GM18909 (cell line): ENCODE measurements at regions not wholly inside any gene's neighbourhood (a gene's known extent, or its start where the extent isn't known, plus 50 kb on each side); places are given as distances from the start of the nearest gene placed in this dataset.
"Not testable (repeated sequence)": the region's sequence is repeated elsewhere in the genome, so short reads cannot be mapped to it uniquely, and the experiment has no call there.

Experiments
- ATAC-seq: cut with Tn5 transposase; IDR thresholded peaks from one replicate; pipeline ENCODE4 v1.9.1; 2021; ENCODE audit warnings: mild to moderate bottlenecking; ENCODE audit not compliant: unreplicated experiment, poor library complexity

DNA sequence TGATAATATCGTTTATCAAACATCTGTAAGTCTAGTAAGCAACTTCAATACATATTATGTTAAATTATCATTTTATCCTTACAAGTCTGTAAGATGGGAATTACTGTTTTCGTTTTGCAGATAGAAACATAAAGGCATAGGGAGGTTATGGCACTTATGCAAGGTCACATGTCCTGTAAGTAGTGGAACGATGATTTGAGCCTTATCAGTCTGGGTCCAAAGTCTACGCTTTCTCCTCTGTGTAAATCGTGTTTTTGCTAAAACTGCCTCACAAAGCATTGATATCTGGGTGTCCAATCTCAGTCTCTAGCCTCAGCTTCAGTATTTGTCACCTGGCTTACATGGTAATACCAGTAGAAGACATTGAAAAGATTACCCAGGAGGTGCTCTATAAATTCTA is 174.9 kb upstream of the RASSF8 start:
- no peak for ATAC-seq

GRCh38 chr12:25784669-25785068 is 173.8 kb upstream of the RASSF8 start:
- ATAC-seq: no peak

GRCh38 chr12:25785134-25785533 is 173.3 kb upstream of the RASSF8 start:
- ATAC-seq: no peak

DNA sequence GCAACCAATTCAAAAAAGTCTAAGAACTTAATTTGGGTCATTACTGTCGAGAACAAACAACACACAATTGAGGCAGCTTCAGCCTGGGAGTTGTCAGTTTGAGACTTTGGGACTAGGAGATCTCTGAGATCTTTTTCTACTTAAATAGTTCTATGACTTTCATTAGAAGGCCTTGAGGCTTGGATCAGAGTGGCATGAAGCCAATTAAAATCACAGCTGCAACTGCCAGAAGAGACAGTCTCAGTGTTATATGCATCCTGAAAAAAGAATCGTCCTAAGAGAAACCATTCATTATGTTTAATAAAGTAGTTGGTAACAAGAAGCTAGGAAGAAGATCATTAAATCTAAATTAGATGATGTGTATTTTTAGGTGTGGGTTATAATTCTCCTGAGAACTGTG is 170.8 kb upstream of the RASSF8 start:
- no peak for ATAC-seq

- ATAC-seq: no peak
Observed at GRCh38 chr12:25788707-25789442, 169.6 kb upstream of the RASSF8 start.

DNA sequence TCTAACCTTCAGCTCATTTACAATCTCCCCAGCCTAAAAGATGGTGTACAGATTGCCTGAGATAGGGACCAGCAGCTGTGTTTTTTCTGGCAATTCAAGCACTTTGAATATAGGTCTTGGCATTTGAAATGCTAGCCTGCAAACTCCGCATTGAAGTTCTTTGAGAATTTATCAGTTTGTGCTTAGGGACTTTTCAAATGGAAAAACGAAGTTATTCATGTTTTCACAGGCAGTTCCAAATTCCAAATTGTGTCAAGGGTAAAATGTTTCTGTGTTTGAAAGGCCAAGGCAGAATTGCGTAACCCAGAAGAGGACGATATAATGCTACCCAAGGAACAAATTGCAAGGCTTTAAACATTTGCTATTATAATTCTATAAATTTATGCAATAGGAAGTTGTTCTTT is 168.9 kb upstream of the RASSF8 start:
- ATAC-seq: no peak

- ATAC-seq: no peak
Observed at GRCh38 chr12:25792031-25792430, 166.5 kb upstream of the RASSF8 start.

- ATAC-seq: no peak
Observed at GRCh38 chr12:25793196-25793595, 165.3 kb upstream of the RASSF8 start.

- no peak for ATAC-seq
Observed at GRCh38 chr12:25794571-25794970, 163.9 kb upstream of the RASSF8 start.

DNA sequence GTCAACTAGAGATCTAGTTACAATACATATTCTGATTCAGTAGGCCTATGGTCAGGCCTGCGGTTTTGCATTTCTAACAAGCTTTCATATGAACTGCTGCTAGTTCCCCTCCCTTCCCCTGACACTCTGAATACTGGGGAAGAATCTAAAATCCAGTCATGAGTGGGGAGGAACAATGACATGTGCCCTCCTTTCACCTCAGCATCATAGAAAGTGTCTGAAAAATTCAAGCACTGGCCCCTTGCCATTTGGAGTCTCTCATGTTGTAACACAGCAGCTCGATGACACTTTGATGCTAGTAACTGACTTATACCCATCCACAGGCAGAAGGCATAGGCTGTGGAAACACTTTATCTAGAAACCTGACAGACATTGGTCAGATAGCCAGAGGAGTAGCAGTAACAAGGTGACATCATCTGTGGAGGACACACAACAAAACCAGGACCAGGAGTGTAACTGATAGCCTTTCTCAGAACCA is 161.9 kb upstream of the RASSF8 start:
- ATAC-seq: no peak

- ATAC-seq: no peak
Observed at GRCh38 chr12:25797386-25797785, 161.1 kb upstream of the RASSF8 start.

DNA sequence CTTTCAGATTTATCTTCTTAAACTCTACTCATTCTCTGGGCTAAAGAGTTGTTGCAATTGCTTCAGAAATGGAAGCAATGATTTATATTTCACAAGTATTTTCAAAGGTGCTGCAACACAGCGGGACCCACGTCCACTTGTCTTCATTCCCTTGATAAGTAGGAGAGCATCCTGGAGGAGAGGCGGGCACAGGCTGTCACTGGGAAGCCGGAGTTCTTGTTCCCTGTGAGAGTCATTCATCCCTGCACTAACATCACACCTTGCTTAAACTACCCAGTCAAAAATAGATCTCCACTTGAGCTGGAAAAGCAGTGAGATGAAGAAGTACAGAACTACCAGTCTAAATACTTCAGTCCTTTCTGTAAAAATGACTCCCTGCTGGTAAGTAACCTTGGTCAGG is 160.5 kb upstream of the RASSF8 start:
- no peak for ATAC-seq

- ATAC-seq: no peak
Observed at GRCh38 chr12:25800101-25800500, 158.4 kb upstream of the RASSF8 start.

GRCh38 chr12:25801734-25802133 is 156.7 kb upstream of the RASSF8 start:
- ATAC-seq: no peak

DNA sequence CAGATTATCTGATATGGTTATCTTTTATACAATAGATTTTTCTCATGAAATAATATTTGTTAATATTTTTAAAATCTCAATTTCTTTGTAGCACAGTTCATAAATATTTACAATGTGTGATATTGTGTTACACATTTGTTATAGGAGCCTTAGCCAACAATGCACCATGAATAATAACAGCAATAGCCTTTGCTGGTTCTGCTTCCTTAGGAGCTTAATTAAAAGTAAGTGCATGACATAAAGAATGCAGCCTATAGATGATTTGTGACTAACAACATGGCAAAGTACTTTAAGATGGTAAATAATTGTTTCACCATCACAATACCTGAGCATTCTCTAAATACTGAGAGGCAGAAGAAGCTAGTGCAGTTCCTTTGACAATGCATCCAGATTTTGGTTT is 156.3 kb upstream of the RASSF8 start:
- ATAC-seq: no peak

DNA sequence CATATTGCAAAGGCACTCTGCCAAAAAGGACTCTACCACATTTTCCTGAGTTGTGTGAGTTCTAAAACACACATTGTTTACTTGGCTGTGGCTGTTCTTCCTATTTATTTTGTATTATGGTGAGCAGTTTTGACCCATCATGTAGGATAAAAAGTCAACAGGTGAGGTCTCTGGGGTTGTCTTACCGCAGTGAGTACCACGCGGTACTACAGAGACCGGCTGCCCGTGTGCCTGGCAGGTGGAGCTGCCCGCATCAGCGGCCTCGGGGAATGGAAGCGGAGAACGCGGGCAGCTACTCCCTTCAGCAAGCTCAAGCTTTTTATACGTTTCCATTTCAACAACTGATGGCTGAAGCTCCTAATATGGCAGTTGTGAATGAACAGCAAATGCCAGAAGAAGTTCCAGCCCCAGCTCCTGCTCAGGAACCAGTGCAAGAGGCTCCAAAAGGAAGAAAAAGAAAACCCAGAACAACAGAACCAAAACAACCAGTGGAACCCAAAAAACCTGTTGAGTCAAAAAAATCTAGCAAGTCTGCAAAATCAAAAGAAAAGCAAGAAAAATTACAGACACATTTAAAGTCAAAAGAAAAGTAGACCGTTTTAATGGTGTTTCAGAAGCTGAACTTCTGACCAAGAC is 155.3 kb upstream of the RASSF8 start:
- not testable (repeated sequence) for ATAC-seq

DNA sequence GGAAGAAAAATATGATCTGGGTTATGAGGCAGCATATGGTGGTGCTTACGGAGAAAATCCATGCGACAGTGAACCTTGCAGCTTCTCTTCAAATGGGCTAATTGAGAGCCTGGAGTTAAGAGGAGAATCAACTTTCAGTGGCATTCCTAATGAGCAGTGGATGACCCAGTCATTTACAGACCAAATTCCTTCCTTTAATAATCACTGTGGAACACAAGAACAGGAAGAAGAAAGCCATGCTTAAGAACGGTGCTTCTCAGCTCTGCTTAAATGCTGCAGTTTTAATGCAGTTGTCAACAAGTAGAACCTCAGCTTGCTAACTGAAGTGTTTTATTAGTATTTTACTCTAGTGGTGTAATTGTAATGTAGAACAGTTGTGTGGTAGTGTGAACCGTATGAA is 154.2 kb upstream of the RASSF8 start:
- not testable (repeated sequence) for ATAC-seq

DNA sequence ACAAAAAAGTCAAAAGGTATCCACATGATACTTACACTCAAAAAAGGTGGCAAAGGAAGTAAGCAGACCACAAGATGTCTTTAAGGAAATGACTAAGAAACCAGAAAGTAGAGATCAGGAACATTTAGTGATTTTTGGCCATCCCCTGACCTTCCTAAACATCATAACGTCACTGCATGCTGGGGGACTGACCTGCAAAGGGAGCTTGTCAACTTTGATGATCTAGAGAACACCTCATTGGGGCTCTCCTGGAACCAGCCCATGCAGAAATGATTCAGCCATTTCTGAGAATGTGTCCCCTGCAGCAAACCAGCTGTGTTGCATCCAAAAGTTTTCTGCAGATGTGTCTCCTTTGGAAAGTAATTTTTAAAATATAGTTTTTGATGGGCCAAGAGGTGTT is 152.2 kb upstream of the RASSF8 start:
- no peak for ATAC-seq

DNA sequence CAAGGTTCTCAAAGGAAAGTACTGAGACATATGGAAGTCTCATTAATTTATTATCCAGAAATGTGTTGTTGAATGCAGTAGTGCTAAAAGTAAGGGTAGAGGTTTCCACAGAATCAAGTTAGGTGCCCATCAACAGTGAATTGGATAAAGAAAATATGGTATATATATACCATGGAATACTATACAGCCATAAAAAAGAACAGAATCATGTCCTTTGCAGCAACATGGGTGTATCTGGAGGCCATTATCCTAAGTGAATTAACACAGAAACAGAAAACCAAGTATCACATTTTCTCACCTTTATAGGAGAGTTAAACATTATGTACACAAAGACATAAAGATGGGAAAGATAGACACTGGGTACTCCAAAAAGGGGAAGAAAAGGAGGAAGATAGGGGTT is 149.9 kb upstream of the RASSF8 start:
- no peak for ATAC-seq

DNA sequence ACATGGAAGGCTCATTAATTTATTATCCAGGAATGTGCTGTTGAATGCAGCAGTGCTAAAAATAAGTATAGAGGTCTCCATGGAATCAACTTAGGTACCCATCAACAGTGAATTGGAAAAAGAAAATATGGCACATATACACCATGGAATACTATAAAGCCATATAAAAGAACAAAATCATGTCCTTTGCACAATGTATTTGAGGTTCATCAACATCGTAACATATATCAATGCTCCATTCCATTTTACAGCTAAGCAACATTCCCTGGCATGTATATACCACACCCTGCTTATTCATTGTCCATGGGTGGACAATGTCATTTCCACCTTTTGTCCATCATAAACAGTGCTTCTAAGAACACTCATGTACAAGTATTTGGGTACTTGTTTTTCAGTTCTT is 147.8 kb upstream of the RASSF8 start:
- no peak for ATAC-seq

GRCh38 chr12:25811656-25812126 is 146.8 kb upstream of the RASSF8 start:
- no peak for ATAC-seq

GRCh38 chr12:25812295-25812694 is 146.2 kb upstream of the RASSF8 start:
- ATAC-seq: no peak
